NCI-H748 treated with DMSO at 0.1 percent for 48 hours (cell line): ENCODE measurements at regions not wholly inside any gene's neighbourhood (a gene's known extent, or its start where the extent isn't known, plus 50 kb on each side); places are given as distances from the start of the nearest gene placed in this dataset.
"Not testable (repeated sequence)": the region's sequence is repeated elsewhere in the genome, so short reads cannot be mapped to it uniquely, and the experiment has no call there.

Experiments used
- DNase-seq: peaks from one replicate; lab custom pipeline; 2025; lab: John Stamatoyannopoulos, UW

DNA sequence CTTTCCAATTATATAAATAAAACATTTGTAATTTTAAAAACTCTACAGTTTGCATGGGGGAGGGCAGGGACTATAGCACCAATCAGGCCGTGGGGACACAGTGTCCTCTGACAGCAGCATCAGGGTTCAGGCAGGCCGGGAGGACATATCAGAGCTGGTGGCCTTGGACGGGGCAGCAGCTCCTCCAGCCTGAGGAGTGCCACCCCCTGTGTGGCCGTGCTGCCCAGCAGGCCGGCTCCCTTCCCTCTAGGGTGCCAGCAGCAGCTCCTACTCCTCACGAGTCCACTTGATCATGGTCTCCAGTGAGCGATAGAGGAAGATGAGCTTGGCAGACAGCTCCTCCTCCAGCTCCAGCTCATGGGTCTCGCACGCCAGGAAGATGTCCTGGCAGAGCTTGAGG is 144.0 kb upstream of the PHACTR3 start:
- no peak for DNase-seq

DNA sequence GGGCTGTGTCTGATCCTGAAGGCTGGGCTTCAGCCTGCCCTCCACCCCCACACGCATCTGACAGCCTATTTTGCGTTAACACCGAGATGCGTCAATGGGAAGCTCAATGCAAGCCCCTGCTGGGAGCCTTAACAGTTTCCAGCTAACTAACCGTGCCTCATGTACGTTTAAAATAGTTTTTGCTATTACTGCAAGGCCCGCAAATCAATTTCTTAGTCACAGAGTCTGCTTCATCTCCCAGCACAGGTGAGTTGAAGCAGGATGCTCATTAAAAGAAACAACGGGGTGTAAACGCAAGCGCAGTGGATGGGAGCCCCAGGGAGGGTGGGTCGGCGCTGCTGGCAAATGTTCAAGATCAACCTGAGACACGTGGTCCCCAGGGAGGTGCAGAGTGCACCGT is 142.8 kb upstream of the PHACTR3 start:
- no peak for DNase-seq

DNA sequence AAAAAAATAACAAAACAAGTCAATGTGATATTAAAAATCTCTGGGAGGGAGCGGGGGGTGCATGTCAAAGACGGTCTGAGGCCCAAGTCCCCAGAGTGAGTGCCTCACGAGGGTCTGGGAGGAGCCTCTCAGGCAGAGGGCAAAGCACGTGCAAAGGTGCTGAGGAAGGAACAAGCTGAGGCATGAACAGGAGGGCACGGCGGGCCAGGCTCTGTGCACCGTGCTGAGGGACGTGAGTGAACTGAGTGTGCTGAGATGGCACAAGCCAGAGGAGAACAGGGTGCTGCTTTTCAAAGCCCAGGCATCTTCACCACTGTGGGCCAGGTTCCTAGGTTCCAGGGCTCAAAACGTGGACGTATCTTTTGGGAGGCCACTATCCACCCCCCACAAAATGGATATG is 142.1 kb upstream of the PHACTR3 start:
- no peak for DNase-seq

DNA sequence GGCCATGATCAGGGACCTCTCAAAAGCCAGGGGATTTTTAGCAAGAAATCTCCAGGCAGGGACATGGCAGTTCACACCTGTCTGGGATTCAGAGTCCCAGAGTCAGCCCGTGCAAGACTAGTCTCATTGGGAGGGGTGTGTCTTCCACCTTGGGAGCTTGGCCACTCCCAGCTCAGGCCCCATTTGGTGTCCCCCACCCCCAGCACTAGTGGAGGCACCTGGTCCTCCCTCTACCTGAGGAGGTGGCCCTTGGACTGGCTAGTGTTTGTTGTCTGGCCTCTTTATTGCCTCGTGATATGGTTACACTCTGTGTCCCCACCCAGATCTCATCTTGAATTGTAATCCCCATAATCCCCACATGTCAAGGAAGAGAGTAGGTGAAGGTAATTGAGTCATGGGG is 140.8 kb upstream of the PHACTR3 start:
- DNase-seq: no peak

DNA sequence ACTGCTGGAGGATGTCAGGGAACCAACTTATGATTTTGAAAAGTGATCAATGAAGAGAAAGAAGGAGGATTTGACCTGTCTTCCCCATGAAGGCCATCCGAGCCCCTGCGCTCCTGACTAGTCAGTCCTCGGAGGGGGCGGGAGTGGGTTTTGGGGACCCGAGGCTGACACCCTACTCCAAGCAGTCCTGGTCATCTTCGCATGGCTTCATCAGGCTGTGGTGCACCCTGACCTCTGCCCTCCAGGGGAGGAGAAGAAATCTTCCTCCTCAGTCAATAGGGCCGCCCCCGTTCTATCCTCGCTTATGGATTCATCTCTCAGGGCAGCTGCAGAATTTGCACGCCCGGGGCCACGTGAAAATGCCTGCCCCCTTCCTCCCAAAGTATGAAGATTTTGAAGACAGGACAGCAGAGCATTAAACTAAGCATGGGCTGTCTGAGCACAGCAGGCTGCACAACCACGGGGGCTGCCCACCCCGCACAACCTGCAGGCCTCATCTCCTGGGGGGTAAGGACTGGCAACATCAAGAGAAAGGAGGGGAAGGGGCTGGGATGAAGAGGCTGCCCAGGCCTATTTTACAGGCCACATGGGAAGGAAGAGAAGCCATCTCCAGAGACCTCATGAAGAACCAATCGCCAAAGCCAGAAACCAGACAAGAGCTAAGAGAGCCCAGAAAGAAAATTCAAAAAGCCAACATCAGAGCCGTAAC is 138.1 kb upstream of the PHACTR3 start:
- DNase-seq: no peak

DNA sequence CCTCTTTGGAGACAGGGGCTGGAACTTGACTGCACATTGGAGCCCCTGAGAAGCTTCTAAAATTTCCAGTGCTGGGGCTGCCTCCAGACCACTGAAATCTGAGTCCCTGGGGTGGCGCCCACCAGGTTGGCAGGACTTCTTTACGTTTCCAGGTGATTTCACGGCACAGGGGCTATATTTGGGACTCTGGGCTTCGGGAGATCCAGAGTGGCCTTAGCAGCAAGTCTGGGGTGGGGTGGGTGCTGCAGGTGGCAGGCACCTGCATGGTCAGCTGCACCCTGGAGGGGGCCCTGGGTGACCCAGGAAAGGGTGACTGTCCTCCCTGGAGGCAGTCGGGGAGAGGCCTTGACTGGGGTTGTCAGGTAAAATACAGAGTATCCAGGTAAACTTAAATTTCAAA is 135.5 kb upstream of the PHACTR3 start:
- DNase-seq: no peak

DNA sequence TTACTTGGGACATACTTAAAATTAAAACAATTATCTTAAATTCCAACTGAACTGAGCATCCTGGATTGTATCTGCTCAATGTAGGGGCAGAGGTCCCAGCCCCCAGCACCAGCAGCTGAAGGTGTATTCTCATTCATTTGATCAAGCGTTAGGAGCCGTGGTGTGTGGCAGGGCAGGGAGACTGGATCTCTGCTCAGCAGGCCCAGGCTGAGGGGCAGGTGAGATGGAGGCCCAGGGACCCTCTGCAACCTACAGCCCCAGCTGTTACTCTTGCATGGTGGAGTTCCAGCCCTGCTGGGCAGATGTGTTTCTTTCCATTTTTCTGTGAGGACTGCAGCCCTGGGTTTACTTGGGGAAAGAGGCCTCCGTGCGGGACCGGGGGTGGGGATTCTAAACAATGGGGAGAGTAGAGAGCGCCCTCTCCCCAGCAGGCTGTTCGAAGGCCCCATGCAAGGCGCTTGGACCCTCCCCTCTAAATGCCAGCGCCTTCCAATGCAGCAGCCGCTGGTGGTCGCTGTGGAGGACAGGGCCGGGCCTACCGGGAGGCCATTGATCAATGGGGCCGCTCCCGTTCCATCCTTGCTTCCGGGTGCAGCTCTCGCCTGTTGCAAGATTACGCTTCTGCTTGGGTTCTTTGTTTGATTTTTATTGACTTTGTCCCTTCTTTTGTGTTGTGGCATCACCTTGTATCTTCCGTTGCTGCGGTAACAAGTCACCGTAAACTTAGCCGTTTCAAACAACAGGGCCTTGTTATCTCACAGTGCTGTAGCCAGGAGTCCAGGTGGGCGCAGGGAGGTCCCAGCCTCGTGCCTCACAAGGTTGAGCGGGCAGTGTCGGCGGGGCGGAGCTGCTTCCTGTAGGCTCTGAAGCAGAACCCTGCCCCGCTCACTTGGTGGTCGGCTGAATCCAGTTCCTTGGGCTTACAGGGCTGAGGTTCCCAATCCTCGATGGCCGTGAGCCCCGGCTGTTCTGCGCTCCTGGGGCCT is 134.8 kb upstream of the PHACTR3 start:
- DNase-seq: peak; percentile 9

DNA sequence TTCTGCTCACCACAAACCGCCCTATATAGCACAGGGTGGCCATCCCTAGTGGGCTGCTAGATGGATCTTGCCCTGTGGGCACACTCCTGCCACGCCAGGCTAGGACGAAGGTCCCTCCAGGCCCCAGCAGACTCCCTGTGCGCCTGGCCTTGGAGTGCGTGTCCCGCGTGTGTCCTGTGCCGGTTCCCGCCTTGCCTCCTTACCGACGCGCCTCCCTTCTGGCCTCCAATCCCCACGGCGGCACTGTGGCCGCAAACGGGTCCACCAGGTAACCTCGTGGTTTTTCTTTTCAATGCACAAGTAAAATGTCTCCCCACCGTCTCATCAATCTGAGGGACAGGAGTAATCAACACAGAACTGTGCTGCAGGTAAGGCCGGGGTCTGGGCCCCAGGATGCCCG is 133.8 kb upstream of the PHACTR3 start:
- no peak for DNase-seq

DNA sequence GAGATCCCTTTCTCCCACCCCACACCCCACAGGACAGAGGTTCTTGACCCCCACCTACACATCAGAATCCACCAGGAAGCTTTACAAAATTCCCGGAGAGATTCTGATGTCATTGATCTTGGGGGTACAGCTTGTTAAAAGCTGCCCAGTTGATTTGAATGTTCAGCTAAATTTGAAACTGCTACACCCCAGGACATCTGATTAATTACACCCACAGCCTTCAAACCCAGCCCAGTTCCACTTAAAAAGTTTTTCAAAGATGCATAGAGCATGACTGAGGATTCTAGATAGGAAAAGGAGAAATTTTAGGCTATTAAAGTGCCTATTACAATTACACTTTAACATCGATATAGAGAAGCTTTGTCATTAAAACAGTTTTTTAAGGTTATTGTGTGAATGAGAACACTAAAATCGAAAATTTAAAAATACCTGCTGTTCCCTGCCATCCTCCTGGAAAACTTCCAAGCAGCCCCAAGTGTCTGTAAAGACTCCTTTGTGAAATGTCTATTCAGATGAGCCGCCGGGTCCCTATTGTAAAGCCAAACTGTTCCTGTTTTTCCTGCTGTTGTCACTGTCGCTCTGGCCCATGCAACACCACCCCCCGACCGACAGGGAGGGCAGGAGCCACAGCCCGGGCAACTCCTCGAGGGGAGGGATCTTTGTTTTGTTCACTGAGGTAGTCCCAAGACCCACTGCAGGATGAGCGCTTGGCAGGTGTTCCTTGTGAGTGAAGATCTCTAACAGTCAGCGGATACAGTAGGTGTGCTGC is 132.5 kb upstream of the PHACTR3 start:
- no peak for DNase-seq

DNA sequence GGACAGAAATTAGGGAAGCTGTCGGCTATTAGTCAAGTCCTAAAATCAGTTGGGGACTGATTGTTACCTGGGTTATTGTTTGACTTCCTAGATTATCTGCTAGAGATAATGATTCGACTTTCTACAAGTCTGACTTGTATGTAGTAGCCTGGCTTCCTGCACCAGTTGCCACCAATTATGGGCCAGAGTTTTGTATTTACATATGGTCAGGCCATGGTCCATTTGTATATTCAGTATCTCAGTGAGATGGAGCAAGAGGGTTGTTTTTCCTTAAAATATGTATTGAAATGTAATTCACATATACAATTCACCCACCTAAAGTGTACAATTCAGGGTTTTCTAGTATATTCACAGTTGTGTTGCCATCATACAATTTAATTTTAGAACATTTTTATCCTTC is 130.6 kb upstream of the PHACTR3 start:
- no peak for DNase-seq

DNA sequence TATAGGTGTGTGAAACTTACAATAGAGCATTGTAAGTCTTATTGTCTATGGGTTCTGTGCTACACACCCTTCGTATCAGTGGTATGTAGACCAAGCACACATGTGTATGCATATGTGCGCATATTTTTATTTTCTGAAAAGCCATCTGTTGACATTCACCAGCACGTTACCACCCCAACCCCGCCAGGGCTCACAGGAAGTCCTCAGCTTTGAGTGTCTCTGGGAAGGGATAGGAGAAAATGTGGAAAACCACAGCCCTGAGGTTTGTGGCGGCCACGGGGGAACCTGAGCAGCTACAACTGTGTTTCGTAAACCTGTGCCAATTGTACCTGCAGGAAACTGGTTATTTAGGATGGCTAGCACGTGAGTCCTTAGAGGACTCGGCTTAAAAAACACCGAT is 123.3 kb upstream of the PHACTR3 start:
- no peak for DNase-seq

DNA sequence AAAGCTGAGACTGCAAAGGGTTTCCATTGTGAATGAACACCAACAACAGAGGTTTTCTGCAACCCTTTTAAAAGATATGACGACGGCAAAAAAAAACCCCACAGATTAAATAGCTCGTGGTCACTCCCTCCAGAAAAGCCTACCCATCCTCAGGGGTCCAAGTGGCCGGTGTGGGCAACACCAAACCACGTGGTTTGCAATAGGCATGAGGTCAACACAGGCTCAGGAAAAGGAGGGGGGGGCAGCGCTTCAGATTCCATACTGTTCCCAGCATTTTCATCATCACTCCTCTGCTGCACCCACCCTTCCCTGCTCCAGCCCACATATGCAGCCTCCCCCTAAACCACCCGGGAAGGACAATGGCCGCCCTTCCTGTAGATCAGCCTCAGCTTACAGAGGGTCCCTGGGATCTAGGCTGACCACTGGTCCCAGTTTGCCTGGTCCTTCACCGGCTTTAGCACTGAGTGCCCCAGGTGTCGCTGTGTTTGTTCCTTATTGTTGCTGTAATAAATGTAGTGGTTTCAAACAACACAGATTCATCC is 122.8 kb upstream of the PHACTR3 start:
- no peak for DNase-seq

DNA sequence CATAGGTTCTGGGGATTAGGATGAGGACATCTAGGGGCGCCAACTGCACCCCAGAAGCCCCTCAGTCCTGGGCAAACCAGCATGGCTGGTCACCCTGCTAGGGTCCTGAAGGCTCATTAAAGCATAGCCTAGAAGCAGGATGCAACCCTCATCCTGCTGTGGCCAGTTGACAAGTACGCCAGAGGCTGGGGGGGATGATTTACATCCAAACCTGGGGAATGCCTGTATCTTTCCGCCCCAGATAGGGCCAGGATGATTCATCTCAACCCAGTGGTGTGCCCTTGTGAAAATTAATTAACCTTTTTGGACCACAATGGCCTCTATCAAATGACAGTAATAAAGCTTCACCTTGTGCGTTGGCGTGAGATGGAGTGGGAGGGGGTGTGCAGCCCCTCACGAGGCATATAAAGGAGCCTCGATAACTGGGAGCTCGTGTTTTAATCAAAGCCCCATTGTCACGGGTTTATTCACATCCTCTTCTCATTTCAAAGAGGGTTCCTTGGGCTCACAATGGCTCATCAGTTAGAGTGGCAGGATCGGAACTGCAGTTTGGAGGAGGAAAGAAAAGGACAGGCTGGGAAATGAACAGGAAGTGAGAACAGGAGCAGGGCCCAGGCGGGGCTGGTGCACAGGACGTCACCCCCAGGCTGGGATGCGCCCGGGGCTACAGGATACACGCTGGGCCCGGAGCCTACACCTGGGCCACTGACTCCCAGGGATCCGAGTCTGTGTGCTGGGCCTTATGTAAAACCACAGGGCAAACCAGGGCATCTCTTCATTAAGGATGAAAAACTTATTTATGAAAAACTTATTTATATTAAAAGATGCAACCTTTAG is 121.8 kb upstream of the PHACTR3 start:
- no peak for DNase-seq

DNA sequence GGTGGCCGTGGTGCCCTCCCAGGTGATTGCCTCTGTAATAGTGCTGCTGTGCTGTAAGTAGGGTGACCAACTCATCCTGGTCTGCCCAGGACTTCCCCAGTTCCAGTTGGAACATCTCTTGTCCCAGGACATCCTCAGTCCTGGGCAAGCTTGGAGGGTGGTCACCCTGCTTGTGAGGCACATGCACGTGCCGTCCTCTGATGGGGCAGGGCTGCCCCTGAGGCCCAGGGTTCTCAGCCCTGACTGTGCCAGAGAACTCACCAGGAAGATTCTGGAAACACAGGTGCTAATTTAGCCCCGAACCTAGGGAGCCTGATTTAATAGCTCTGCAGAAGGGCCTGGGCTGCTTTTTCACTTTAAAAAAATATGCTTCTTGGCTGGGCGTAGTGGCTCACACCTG is 120.9 kb upstream of the PHACTR3 start:
- DNase-seq: no peak

DNA sequence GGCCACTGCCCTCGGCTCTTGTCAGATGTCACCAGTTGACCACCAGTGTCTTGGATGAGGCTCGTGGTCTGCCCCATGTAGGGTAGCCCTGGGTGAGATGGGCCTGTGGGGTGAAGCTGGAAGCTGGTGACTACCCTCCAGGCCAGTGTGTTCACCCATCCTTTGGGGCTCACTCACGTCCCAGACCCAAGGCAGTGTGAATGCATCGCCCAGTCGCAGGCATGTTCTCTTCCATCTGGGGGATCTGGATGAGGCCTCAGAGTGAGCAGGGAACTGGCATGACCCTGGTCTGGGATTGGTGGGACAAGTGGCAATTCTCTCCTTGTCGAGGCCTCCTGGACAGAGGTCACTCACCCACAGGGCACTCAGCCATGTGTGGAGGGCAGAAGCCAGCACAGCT is 120.1 kb upstream of the PHACTR3 start:
- DNase-seq: no peak

DNA sequence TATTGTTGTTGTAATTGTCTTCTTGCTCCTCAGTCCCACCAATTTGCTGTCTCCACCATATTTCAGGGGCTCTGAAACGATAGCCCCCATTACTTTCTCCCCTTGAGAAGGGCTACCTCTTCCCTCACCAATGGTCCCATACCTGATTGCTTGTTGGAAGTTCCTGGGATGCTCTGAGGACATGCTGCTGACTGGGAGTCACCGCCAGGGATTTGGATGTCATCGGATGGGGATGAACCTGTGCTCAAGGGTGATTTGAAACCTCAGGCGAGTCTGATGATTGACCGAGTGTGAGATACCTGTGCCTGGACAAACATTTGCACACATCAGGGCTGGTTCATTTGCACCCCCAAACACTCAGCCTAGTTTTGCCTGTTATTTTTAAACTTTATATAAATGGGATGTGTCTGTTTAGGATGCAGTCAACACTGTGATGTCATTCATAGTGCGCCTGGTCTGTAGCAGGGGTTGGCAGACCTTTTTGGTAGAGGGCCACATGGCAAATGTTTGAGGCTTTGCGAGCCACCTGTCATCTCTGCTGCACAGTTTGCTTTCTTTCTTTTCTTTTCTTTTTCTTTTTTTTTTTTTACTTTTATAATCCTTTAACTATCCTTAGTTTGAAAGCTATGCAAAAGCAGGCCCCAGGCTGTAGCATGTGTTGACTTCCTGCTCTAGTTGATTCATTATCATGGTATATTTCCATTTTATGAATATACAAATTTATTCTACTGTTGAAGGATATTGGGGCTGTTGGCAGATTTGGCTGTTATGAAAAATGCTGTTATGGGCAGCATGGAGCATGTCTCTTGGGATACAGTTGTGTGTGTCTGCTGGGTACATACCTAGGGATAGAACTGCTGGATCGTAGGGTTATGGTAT is 118.5 kb upstream of the PHACTR3 start:
- DNase-seq: no peak

DNA sequence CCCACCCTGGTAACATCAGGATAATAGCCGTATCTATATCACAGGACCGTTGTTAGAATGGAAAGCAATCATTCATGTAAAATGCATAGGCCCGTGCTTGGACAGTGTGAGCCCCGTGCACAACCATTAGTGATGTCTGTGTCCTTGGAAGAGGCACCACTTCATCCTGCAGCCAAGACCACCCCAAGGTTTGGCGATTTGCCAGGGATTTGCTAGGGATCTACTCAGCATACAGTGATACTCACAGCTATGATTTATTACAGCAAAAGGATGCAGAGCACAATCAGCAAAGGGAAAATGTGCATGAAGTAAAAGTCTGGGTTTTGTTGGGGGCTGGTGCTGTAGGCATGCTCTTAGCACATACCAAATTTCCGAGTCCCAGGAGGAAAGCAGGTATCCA is 115.9 kb upstream of the PHACTR3 start:
- not testable (repeated sequence) for DNase-seq

DNA sequence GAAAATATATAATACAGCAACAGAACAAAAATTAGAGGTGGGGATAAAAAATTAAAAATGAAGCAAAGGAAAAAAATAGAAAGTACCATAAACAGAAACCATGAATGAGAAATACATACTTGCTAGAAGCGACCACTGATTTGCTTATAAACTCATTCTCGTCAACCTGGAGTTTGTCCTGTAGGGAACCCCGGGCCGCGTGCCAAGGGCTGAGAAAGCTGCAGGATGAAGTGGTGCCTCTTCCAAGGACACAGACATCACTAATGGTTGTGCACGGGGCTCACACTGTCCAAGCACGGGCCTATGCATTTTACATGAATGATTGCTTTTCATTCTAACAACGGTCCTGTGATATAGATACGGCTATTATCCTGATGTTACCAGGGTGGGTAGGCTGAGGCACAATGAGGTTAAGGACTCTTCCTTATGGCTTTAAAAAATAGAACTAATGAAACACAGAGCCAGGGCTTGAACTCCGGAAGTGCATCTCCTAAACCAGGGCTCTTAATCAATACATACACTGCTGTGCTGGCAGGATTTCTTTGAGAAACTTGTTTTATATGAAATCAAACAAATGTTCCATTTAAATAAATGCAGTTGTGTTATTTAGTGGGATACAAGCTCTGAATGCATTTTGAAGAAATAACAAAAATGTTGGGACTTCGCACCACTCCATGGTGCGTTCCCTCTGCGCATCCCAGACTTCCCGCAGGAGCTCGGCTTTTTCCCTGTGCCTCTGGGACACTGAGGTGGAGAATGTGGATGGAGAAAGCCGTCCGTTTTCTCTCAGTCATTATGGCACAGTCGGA is 113.9 kb upstream of the PHACTR3 start:
- DNase-seq: not testable (repeated sequence)

DNA sequence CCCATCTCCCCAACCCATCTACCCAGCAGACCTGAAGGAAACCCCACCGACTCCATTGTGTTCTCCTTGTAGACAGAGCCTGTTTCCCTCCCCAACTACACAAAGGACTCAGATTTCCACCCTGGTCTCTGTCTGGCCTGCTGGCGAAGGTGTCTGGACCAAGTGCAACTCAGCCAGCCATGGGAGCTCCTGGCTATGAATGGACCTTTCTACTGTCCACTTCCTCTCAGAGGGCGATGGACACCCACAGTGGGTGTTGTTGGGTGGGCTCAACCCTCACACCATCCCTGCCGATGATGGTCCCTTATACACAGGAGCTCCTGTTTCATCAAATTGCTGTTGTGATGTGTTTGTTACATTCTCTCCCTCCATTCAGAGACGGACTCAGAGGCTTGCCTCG is 112.5 kb upstream of the PHACTR3 start:
- DNase-seq: no peak

DNA sequence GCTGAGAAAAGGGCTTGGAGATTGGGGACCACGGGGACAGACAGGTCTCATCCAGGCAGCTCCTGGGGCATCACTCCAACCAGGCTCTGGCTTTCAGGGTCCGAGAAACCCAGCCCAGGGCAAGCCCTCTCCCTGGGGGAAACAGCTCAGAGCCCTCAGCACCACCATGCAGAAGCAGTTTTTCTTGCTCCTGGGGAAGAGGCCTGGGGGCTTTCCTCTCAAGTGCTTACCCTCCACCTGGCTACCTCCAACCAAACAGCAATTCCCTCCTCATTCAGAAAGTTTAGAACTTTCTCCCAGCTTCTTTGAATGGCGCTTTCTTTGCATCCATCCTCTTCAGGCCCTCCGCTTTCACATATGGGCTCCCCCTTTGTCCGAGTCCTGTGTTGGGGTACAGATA is 110.4 kb upstream of the PHACTR3 start:
- DNase-seq: no peak
